Glutamatergic neuron (in vitro differentiated cells): ENCODE measurements at regions not wholly inside any gene's neighbourhood (a gene's known extent, or its start where the extent isn't known, plus 50 kb on each side); places are given as distances from the start of the nearest gene placed in this dataset.

Experiments used
- DNase-seq: peaks from one replicate; pipeline ENCODE4 v3.0.0; 2022
- H3K27ac Mint-ChIP-seq: one replicate; pipeline ENCODE4 v1.8.0; 2020; ENCODE audit warnings: mild to moderate bottlenecking, mixed read lengths, inconsistent platforms; ENCODE audit not compliant: unreplicated experiment
- H3K27me3 Mint-ChIP-seq: one replicate; pipeline ENCODE4 v1.8.0; 2020; ENCODE audit warnings: mild to moderate bottlenecking, moderate library complexity, mixed read lengths, inconsistent platforms; ENCODE audit not compliant: unreplicated experiment
- H3K36me3 Mint-ChIP-seq: one replicate; pipeline ENCODE4 v1.8.0; 2020; ENCODE audit warnings: mild to moderate bottlenecking, mixed read lengths, inconsistent platforms; ENCODE audit not compliant: unreplicated experiment
- H3K4me1 Mint-ChIP-seq: one replicate; pipeline ENCODE4 v1.8.0; 2020; ENCODE audit warnings: mild to moderate bottlenecking, low read depth, mixed read lengths, inconsistent platforms; ENCODE audit not compliant: unreplicated experiment
- H3K4me3 Mint-ChIP-seq: one replicate; pipeline ENCODE4 v1.8.0; 2020; ENCODE audit warnings: mild to moderate bottlenecking, mixed read lengths, inconsistent platforms; ENCODE audit not compliant: unreplicated experiment
- H3K9me3 Mint-ChIP-seq: one replicate; pipeline ENCODE4 v1.8.0; 2020; ENCODE audit warnings: mild to moderate bottlenecking, moderate library complexity, mixed read lengths, inconsistent platforms; ENCODE audit not compliant: unreplicated experiment
- CTCF ChIP-seq: fragments of 200-600 bp; sonication (generic); IDR thresholded peaks from one replicate; pipeline ENCODE4 v1.5.0; 2021; ENCODE audit not compliant: partially characterized antibody, unreplicated experiment

- H3K36me3 Mint-ChIP-seq, result no peaks in the 10 kb centered on the region
- DNase-seq, result no peak
- H3K4me1 Mint-ChIP-seq, result no peaks in the 10 kb centered on the region
These were observed 94.9 kb downstream of the RND3 start for GRCh38 chr2:150392614-150393013.

GRCh38 chr2:150391779-150392178 lies 95.7 kb downstream of the RND3 start:
- Mint-ChIP-seq H3K27ac (no peak overlapping the region), H3K4me1 (no peaks in the 10 kb centered on the region), H3K4me3 (no peak overlapping the region), H3K36me3 (no peaks in the 10 kb centered on the region), H3K27me3 (no peaks in the 10 kb centered on the region), H3K9me3 (no peaks in the 10 kb centered on the region)
- DNase-seq, result no peak
- TF ChIP-seq CTCF, result no peak

More at GRCh38 chr2:150392614-150393013, 94.9 kb downstream of the RND3 start:
- Mint-ChIP-seq H3K9me3 (no peaks in the 10 kb centered on the region), H3K4me3 (no peak overlapping the region), H3K27ac (no peak overlapping the region), H3K27me3 (no peaks in the 10 kb centered on the region)
- no peak for TF ChIP-seq CTCF

GRCh38 chr2:150389447-150389846 lies 98.0 kb downstream of the RND3 start:
- peaks cover 8% of the 10 kb centered on the region for H3K36me3 Mint-ChIP-seq
- no peak for TF ChIP-seq CTCF
- H3K27me3 Mint-ChIP-seq, result no peaks in the 10 kb centered on the region
- no peak for DNase-seq
- H3K9me3 Mint-ChIP-seq, result peaks cover 3% of the 10 kb centered on the region
- H3K4me3 Mint-ChIP-seq, result no peak overlapping the region
- no peaks in the 10 kb centered on the region for H3K4me1 Mint-ChIP-seq
- no peak overlapping the region for H3K27ac Mint-ChIP-seq

- Mint-ChIP-seq H3K4me1 (no peaks in the 10 kb centered on the region), H3K27me3 (no peaks in the 10 kb centered on the region), H3K36me3 (peaks cover 9% of the 10 kb centered on the region), H3K4me3 (no peak overlapping the region), H3K27ac (no peak overlapping the region), H3K9me3 (peaks cover 4% of the 10 kb centered on the region)
- DNase-seq, result no peak
- TF ChIP-seq CTCF, result no peak
These were observed 99.2 kb downstream of the RND3 start for GRCh38 chr2:150388289-150388625.

- no peak for TF ChIP-seq CTCF
These were observed 99.7 kb downstream of the RND3 start for GRCh38 chr2:150387586-150388288.

More at GRCh38 chr2:150387586-150388288, 99.7 kb downstream of the RND3 start:
- Mint-ChIP-seq H3K27me3 (no peaks in the 10 kb centered on the region), H3K9me3 (peaks cover 4% of the 10 kb centered on the region), H3K27ac (no peak overlapping the region), H3K36me3 (peaks cover 9% of the 10 kb centered on the region), H3K4me1 (no peaks in the 10 kb centered on the region), H3K4me3 (no peak overlapping the region)
- no peak for DNase-seq
